WTC11 (cell line): ENCODE measurements at regions not wholly inside any gene's neighbourhood (a gene's known extent, or its start where the extent isn't known, plus 50 kb on each side); places are given as distances from the start of the nearest gene placed in this dataset.

Experiments used
- ATAC-seq: fragments of 200-7000 bp; cut with Tn5 transposase; 2 replicates; pipeline ENCODE4 v1.10.0; 2021; ENCODE audit warnings: mild to moderate bottlenecking, moderate library complexity
- CTCF ChIA-PET: fragments of 300-600 bp; sonication (Branson Sonifier 250); formaldehyde crosslinking; loops from one replicate; lab custom pipeline; 2021; ENCODE audit warnings: antibody characterized with exemption; lab: Charles Lee
- POLR2A ChIA-PET: fragments of 350-600 bp; sonication (Branson Sonifier 250); formaldehyde crosslinking; loops from one replicate; lab custom pipeline; 2021; ENCODE audit warnings: antibody characterized with exemption; lab: Charles Lee
- DNase-seq: peaks from one replicate; pipeline ENCODE4 v3.0.0; 2021; ENCODE audit warnings: low spot score
- H3K27ac Mint-ChIP-seq: 2 replicates; pipeline ENCODE4 v1.8.0; 2021; ENCODE audit warnings: mixed read lengths
- H3K27me3 Mint-ChIP-seq: 2 replicates; pipeline ENCODE4 v1.8.0; 2021; ENCODE audit warnings: low read depth, mild to moderate bottlenecking, moderate library complexity, mixed read lengths
- H3K36me3 Mint-ChIP-seq: 2 replicates; pipeline ENCODE4 v1.8.0; 2021; ENCODE audit warnings: mixed read lengths
- H3K4me1 Mint-ChIP-seq: 2 replicates; pipeline ENCODE4 v1.8.0; 2022; ENCODE audit warnings: mixed read lengths
- H3K4me3 Mint-ChIP-seq: 2 replicates; pipeline ENCODE4 v1.8.0; 2021; ENCODE audit warnings: mild to moderate bottlenecking, moderate library complexity, mixed read lengths
- H3K9me3 Mint-ChIP-seq: 2 replicates; pipeline ENCODE4 v1.8.0; 2021; ENCODE audit warnings: mixed read lengths
- CREM ChIP-seq: sonication (generic); formaldehyde crosslinking; IDR thresholded peaks from 2 replicates; pipeline ENCODE4 v1.8.1; 2022; ENCODE audit warnings: mild to moderate bottlenecking, missing genetic modification reagents, moderate library complexity
- GRHL2 ChIP-seq: fragments of 250-450 bp; sonication (Bioruptor Pico); IDR thresholded peaks from 2 replicates; pipeline ENCODE4 v1.8.0; 2022; ENCODE audit warnings: mild to moderate bottlenecking, moderate library complexity; ENCODE audit not compliant: insufficient replicate concordance, severe bottlenecking
- GTF2I ChIP-seq: fragments of 250-450 bp; sonication (Bioruptor Pico); conservative IDR thresholded peaks from 2 replicates; pipeline ENCODE4 v1.4.0; 2021; ENCODE audit warnings: mild to moderate bottlenecking
- KAT7 ChIP-seq: sonication (generic); formaldehyde crosslinking; IDR thresholded peaks from 2 replicates; pipeline ENCODE4 v1.8.1; 2023; ENCODE audit warnings: missing genetic modification reagents, mild to moderate bottlenecking, borderline replicate concordance
- NFATC4 ChIP-seq: fragments of 250-450 bp; sonication (Bioruptor Pico); IDR thresholded peaks from 2 replicates; pipeline ENCODE4 v1.9.0; 2021; ENCODE audit warnings: mild to moderate bottlenecking
- NFYB ChIP-seq: sonication (generic); formaldehyde crosslinking; conservative IDR thresholded peaks from 2 replicates; pipeline ENCODE4 v1.8.0; 2022; ENCODE audit warnings: low read depth, missing genetic modification reagents
- NR3C1 ChIP-seq: sonication (generic); formaldehyde crosslinking; conservative IDR thresholded peaks from 2 replicates; pipeline ENCODE4 v1.8.1; 2023; ENCODE audit warnings: low read depth, mild to moderate bottlenecking, missing genetic modification reagents
- OVOL2 ChIP-seq: fragments of 250-450 bp; sonication (Bioruptor Pico); IDR thresholded peaks from 2 replicates; pipeline ENCODE4 v1.9.0; 2021; ENCODE audit warnings: mild to moderate bottlenecking, borderline replicate concordance
- PRRX2 ChIP-seq: fragments of 250-450 bp; sonication (Bioruptor Pico); IDR thresholded peaks from 2 replicates; pipeline ENCODE4 v1.8.0; 2021; ENCODE audit warnings: mild to moderate bottlenecking
- RELA ChIP-seq: sonication (generic); formaldehyde crosslinking; IDR thresholded peaks from 2 replicates; pipeline ENCODE4 v1.8.1; 2022; ENCODE audit warnings: missing genetic modification reagents, mild to moderate bottlenecking, borderline replicate concordance
- RORB ChIP-seq: fragments of 250-450 bp; sonication (Bioruptor Pico); IDR thresholded peaks from 2 replicates; pipeline ENCODE4 v1.9.0; 2021; ENCODE audit warnings: mild to moderate bottlenecking
- SMAD4 ChIP-seq: sonication (generic); formaldehyde crosslinking; IDR thresholded peaks from 2 replicates; pipeline ENCODE4 v1.8.0; 2022; ENCODE audit warnings: mild to moderate bottlenecking, missing genetic modification reagents
- SP1 ChIP-seq: sonication (generic); formaldehyde crosslinking; conservative IDR thresholded peaks from 2 replicates; pipeline ENCODE4 v1.8.1; 2022; ENCODE audit warnings: missing genetic modification reagents
- TCF7 ChIP-seq: sonication (generic); formaldehyde crosslinking; IDR thresholded peaks from 2 replicates; pipeline ENCODE4 v1.8.0; 2022; ENCODE audit warnings: mild to moderate bottlenecking, low read depth, missing genetic modification reagents, moderate library complexity
- TEAD4 ChIP-seq: sonication (generic); formaldehyde crosslinking; IDR thresholded peaks from 2 replicates; pipeline ENCODE4 v1.8.0; 2022; ENCODE audit warnings: mild to moderate bottlenecking, missing genetic modification reagents
- ZBTB21 ChIP-seq: sonication (generic); formaldehyde crosslinking; IDR thresholded peaks from 2 replicates; pipeline ENCODE4 v1.8.1; 2023; ENCODE audit warnings: mild to moderate bottlenecking, missing genetic modification reagents, borderline replicate concordance
- ZNF121 ChIP-seq: sonication (generic); formaldehyde crosslinking; IDR thresholded peaks from 2 replicates; pipeline ENCODE4 v1.8.0; 2023; ENCODE audit warnings: missing genetic modification reagents
- ZNF138 ChIP-seq: sonication (generic); formaldehyde crosslinking; conservative IDR thresholded peaks from 2 replicates; pipeline ENCODE4 v1.8.1; 2022; ENCODE audit warnings: mild to moderate bottlenecking, moderate library complexity, missing genetic modification reagents
- TF ChIP-seq, protein P1 (sequence below): sonication (generic); formaldehyde crosslinking; IDR thresholded peaks from 2 replicates; pipeline ENCODE4 v1.8.0; 2022; ENCODE audit warnings: mild to moderate bottlenecking, missing genetic modification reagents
- TF ChIP-seq, protein P2 (sequence below): sonication (generic); formaldehyde crosslinking; IDR thresholded peaks from 2 replicates; pipeline ENCODE4 v1.8.0; 2023; ENCODE audit warnings: missing genetic modification reagents, mild to moderate bottlenecking, borderline replicate concordance
- TF ChIP-seq, protein P3 (sequence below): sonication (generic); formaldehyde crosslinking; IDR thresholded peaks from 2 replicates; pipeline ENCODE4 v1.8.1; 2023; ENCODE audit warnings: mild to moderate bottlenecking, moderate library complexity, missing genetic modification reagents
- TF ChIP-seq, protein P4 (sequence below): sonication (generic); formaldehyde crosslinking; IDR thresholded peaks from 2 replicates; pipeline ENCODE4 v1.8.0; 2023; ENCODE audit warnings: mild to moderate bottlenecking, missing genetic modification reagents
- TF ChIP-seq, protein P5 (sequence below): sonication (generic); formaldehyde crosslinking; IDR thresholded peaks from 2 replicates; pipeline ENCODE4 v1.8.1; 2022; ENCODE audit warnings: low read depth, missing genetic modification reagents, borderline replicate concordance

DNA sequence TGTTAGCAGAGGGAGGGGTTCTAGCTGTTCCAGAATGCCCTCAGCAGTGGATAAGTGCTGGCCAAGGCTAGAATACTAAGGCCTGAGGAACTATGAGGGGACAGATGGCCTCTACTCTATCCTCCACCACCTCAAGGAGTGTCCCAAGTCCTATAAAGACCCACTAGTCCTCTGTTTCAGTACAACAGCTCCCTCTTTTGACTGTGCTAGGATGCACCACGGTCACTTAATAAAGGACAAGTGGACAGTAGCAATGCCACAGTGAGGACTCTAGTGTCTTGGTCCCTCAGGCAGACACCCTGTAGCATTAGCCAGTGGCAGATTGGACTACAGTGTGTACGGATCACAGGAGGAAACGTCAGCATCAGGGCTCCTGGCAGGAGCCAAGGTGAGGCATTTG, 171.8 kb upstream of the PROK2 start:
- Mint-ChIP-seq H3K27ac (no peak overlapping the region), H3K4me3 (no peak overlapping the region)
- CTCF ChIA-PET, result interaction anchor here (0.7 to 2.9 kb wide), 13 partner anchors 9 to 227 kb away, joined by 3 to 32 read pairs (median 7); no protein-coding TSS in a partner anchor
- peak; percentile 55 for ATAC-seq
- TF ChIP-seq PRRX2 (CRISPR knock-in tag) (no peak), TCF7 (CRISPR knock-in tag) (no peak), TEAD4 (no peak), GTF2I (CRISPR knock-in tag) (no peak), CREM (no peak), RORB (CRISPR knock-in tag) (no peak), NFATC4 (CRISPR knock-in tag) (no peak), KAT7 (no peak), ZBTB21 (no peak), NFYB (CRISPR knock-in tag) (no peak), ZNF121 (CRISPR knock-in tag) (no peak), RELA (CRISPR knock-in tag) (no peak)
- TF ChIP-seq, protein P1, sequence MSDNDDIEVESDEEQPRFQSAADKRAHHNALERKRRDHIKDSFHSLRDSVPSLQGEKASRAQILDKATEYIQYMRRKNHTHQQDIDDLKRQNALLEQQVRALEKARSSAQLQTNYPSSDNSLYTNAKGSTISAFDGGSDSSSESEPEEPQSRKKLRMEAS (CRISPR knock-in tag), result no peak
- TF ChIP-seq, protein P2, sequence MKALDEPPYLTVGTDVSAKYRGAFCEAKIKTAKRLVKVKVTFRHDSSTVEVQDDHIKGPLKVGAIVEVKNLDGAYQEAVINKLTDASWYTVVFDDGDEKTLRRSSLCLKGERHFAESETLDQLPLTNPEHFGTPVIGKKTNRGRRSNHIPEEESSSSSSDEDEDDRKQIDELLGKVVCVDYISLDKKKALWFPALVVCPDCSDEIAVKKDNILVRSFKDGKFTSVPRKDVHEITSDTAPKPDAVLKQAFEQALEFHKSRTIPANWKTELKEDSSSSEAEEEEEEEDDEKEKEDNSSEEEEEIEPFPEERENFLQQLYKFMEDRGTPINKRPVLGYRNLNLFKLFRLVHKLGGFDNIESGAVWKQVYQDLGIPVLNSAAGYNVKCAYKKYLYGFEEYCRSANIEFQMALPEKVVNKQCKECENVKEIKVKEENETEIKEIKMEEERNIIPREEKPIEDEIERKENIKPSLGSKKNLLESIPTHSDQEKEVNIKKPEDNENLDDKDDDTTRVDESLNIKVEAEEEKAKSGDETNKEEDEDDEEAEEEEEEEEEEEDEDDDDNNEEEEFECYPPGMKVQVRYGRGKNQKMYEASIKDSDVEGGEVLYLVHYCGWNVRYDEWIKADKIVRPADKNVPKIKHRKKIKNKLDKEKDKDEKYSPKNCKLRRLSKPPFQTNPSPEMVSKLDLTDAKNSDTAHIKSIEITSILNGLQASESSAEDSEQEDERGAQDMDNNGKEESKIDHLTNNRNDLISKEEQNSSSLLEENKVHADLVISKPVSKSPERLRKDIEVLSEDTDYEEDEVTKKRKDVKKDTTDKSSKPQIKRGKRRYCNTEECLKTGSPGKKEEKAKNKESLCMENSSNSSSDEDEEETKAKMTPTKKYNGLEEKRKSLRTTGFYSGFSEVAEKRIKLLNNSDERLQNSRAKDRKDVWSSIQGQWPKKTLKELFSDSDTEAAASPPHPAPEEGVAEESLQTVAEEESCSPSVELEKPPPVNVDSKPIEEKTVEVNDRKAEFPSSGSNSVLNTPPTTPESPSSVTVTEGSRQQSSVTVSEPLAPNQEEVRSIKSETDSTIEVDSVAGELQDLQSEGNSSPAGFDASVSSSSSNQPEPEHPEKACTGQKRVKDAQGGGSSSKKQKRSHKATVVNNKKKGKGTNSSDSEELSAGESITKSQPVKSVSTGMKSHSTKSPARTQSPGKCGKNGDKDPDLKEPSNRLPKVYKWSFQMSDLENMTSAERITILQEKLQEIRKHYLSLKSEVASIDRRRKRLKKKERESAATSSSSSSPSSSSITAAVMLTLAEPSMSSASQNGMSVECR (CRISPR knock-in tag), result no peak
- TF ChIP-seq, all 79 proteins: peak for 0
- Mint-ChIP-seq H3K27me3 (no peaks in the 10 kb centered on the region; the same call in 1 of the 2 replicates), H3K9me3 (peaks cover 5% of the 10 kb centered on the region), H3K36me3 (peaks cover 4% of the 10 kb centered on the region), H3K4me1 (peaks cover 50% of the 10 kb centered on the region)
- POLR2A ChIA-PET, result no interaction called here
- DNase-seq, result peak; percentile 24

DNA sequence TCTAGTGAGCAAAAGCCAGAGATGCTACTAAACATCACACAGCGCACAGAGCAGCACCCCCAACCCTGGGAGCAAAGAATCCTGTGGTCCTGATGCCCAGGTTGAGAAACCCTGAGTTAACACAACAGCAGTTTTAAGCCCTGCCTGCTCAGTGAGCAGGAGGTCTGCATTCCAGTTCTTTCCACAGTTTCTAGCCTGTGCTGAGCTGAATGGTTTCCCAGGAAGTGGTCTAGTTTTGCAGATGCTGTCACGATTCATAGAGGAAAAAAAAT, 171.1 kb upstream of the PROK2 start:
- no peak overlapping the region; the same call in 1 of the 2 replicates for H3K27ac Mint-ChIP-seq
- no peaks in the 10 kb centered on the region for H3K27me3 Mint-ChIP-seq
- DNase-seq (no peak), ATAC-seq (peak; percentile 27)
- H3K36me3 Mint-ChIP-seq, result no peaks in the 10 kb centered on the region
- no peak overlapping the region for H3K4me3 Mint-ChIP-seq
- H3K4me1 Mint-ChIP-seq, result peaks cover 46% of the 10 kb centered on the region
- CTCF ChIA-PET, result interaction anchor here (0.7 to 2.9 kb wide), 23 partner anchors 10 to 324 kb away, joined by 3 to 32 read pairs (median 5); no protein-coding TSS in a partner anchor
- no peaks in the 10 kb centered on the region for H3K9me3 Mint-ChIP-seq
- POLR2A ChIA-PET, result no interaction called here
- no peak for TF ChIP-seq SMAD4 (CRISPR knock-in tag)
- TF ChIP-seq, protein P3, sequence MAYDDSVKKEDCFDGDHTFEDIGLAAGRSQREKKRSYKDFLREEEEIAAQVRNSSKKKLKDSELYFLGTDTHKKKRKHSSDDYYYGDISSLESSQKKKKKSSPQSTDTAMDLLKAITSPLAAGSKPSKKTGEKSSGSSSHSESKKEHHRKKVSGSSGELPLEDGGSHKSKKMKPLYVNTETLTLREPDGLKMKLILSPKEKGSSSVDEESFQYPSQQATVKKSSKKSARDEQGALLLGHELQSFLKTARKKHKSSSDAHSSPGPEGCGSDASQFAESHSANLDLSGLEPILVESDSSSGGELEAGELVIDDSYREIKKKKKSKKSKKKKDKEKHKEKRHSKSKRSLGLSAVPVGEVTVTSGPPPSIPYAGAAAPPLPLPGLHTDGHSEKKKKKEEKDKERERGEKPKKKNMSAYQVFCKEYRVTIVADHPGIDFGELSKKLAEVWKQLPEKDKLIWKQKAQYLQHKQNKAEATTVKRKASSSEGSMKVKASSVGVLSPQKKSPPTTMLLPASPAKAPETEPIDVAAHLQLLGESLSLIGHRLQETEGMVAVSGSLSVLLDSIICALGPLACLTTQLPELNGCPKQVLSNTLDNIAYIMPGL (CRISPR knock-in tag), result no peak
- TF ChIP-seq ZBTB21, result no peak
- TF ChIP-seq NFATC4 (CRISPR knock-in tag), result no peak
- TF ChIP-seq, protein P4, sequence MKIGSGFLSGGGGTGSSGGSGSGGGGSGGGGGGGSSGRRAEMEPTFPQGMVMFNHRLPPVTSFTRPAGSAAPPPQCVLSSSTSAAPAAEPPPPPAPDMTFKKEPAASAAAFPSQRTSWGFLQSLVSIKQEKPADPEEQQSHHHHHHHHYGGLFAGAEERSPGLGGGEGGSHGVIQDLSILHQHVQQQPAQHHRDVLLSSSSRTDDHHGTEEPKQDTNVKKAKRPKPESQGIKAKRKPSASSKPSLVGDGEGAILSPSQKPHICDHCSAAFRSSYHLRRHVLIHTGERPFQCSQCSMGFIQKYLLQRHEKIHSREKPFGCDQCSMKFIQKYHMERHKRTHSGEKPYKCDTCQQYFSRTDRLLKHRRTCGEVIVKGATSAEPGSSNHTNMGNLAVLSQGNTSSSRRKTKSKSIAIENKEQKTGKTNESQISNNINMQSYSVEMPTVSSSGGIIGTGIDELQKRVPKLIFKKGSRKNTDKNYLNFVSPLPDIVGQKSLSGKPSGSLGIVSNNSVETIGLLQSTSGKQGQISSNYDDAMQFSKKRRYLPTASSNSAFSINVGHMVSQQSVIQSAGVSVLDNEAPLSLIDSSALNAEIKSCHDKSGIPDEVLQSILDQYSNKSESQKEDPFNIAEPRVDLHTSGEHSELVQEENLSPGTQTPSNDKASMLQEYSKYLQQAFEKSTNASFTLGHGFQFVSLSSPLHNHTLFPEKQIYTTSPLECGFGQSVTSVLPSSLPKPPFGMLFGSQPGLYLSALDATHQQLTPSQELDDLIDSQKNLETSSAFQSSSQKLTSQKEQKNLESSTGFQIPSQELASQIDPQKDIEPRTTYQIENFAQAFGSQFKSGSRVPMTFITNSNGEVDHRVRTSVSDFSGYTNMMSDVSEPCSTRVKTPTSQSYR, result no peak
- TF ChIP-seq OVOL2 (CRISPR knock-in tag), result no peak
- TF ChIP-seq, protein P5, sequence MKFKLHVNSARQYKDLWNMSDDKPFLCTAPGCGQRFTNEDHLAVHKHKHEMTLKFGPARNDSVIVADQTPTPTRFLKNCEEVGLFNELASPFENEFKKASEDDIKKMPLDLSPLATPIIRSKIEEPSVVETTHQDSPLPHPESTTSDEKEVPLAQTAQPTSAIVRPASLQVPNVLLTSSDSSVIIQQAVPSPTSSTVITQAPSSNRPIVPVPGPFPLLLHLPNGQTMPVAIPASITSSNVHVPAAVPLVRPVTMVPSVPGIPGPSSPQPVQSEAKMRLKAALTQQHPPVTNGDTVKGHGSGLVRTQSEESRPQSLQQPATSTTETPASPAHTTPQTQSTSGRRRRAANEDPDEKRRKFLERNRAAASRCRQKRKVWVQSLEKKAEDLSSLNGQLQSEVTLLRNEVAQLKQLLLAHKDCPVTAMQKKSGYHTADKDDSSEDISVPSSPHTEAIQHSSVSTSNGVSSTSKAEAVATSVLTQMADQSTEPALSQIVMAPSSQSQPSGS (CRISPR knock-in tag), result no peak
- no peak for TF ChIP-seq ZNF138 (CRISPR knock-in tag)
- TF ChIP-seq NR3C1 (CRISPR knock-in tag), result no peak
- no peak for TF ChIP-seq SP1
- TF ChIP-seq GRHL2 (CRISPR knock-in tag), result no peak
